NCI-H1105 (cell line): ENCODE measurements at regions not wholly inside any gene's neighbourhood (a gene's known extent, or its start where the extent isn't known, plus 50 kb on each side); places are given as distances from the start of the nearest gene placed in this dataset.
A peak's percentile ranks its signal among the peaks of the same experiment; 100 is the strongest.
"Not testable (repeated sequence)": the region's sequence is repeated elsewhere in the genome, so short reads cannot be mapped to it uniquely, and the experiment has no call there.

Source experiments
- DNase-seq: peaks from one replicate; lab custom pipeline; 2025; lab: John Stamatoyannopoulos, UW

DNA sequence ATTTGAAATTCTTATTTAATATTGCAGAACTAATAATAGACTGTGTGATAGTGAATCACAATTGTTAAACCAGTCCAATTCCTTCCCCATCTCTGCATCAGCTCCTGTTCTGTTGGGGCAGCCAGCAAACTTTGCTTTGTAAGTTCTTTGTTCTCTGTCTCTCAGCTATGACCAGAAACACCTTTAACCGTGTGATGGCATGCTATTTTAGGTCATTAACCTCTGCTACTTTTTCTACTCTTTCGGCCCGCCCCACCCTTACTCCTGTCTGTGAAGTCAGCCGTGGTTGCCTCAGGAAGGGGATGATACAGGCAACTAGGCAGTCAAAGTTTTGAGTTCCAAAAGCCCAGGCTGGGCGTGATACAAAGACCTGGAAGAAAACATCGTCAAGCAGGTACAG, 51.3 kb upstream of the EGFL6 start:
- no peak for DNase-seq

DNA sequence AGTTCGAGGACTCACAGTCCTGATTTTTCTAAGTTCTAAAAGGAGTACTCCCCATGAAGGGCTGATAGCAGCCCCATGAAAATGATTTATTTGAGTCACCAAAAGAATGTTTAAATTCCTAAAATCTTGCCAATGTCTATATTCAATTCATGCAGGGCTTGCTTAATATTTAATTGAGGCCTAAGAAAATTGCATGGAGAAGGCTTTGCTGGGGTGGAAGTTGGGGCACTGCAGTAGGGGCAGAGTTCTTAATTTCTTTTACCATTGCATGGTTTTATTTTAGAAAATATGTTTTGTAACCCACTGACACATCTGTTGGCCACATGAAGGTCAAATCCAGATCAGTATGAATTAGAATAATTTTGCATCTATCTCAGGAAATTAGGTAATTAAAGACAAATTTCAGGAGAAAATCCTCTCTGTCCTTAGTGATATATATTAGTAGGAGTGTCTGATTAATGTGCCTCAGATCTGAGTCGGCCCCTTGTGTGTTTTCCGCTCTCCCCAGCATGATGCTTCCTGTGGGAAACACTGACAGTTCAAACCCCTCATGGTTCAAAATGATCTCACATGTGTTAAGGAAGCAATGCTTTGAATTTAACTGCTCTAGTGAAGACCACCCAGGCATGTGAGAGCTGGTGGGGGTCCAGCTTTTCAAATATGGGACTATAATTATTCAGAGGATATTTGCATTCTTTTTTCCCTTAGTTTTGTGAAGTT, 54.0 kb upstream of the EGFL6 start:
- DNase-seq = no peak

GRCh38 chrX:13511944-13512330, 57.5 kb upstream of the EGFL6 start:
- no peak for DNase-seq

- no peak for DNase-seq
Observed at GRCh38 chrX:13511241-13511943, 58.0 kb upstream of the EGFL6 start.

GRCh38 chrX:13507893-13508292, 61.5 kb upstream of the EGFL6 start:
- no peak for DNase-seq

DNA sequence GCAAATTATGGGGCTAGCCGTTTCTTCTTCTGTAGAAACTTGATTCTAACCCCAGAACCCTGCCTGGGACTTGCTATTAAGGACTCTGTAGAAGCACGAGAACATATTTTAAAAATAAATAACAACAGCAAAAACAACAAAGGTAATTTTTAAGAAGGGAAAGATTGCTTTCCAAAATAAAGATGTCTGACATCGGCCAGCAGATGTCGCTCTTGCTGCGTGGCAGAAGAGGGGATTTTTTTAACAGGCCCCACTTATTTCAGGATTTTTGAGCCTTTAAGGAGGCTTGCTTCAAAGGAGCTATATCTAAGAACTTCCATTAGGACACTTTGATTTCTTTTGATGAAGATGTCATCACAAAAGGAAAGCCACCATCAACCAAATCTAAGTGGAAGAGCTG, 62.8 kb upstream of the EGFL6 start:
- DNase-seq = peak; percentile 34

- no peak for DNase-seq
Observed at GRCh38 chrX:13502590-13502989, 66.8 kb upstream of the EGFL6 start.

- DNase-seq = no peak
Observed at GRCh38 chrX:13499736-13500135, 69.7 kb upstream of the EGFL6 start.

GRCh38 chrX:13498238-13498637, 71.2 kb upstream of the EGFL6 start:
- DNase-seq = no peak

DNA sequence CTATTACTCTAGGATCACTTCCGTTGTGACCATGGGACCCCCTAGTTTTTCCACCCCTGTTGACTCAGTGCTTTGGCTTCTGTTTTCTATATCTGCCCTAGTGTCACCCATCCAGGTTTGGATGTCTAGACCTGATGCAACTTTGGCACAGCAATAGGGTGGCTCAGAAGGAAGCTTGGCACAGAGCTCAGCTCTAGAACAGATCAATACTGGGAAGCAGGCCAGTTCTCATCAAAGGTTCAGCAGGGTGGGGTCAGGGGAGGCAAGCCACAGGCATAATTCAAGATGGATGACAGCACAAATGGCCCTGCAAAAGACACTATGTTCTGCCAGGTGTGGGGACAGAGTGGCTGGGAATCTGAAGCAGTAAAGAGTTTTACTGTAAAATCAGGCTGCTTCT, 74.2 kb upstream of the EGFL6 start:
- DNase-seq = peak; percentile 57

GRCh38 chrX:13494562-13494961, 74.8 kb upstream of the EGFL6 start:
- no peak for DNase-seq

GRCh38 chrX:13493659-13494058, 75.7 kb upstream of the EGFL6 start:
- DNase-seq = no peak

DNA sequence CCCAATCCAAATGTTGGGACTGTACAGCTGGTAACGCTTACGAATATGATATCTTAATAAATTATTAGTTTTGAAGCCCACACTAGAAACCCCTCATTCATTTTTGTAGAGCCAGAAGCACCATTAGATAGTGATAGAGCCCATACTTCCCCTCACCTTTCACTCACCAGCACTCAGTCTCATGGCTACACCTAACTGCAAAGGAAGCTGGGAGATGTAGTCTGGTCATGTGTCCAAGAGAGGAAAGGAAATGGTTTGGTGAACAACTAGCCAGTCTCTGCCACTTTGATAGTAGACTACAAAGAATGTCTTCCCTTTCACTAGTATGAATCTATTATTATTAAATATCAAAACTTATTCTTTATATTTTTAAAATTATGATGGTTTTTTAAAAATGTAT, 77.1 kb upstream of the EGFL6 start:
- no peak for DNase-seq

DNA sequence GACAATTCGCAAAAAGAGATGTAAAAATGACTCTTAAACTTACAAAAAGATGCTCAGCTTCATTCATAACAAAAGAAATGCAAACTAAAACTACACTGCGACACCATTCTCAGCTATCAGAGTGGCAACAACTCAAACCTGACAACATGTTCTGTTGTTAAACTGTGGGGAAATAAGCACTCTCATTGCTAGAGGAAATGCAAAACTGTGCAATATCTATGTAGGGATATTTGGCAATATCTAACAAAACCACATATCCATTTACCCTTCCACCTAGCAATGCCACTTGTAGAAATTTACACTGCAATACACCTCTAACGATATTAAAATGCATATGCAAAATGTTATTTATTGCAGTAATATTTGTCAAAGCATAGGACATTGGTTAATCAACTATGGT, 78.3 kb upstream of the EGFL6 start:
- no peak for DNase-seq

- DNase-seq = no peak
Observed at GRCh38 chrX:13489454-13489853, 79.9 kb upstream of the EGFL6 start.

GRCh38 chrX:13487731-13488505, 81.5 kb upstream of the EGFL6 start:
- peak; percentile 55 for DNase-seq

GRCh38 chrX:13485167-13485566, 84.2 kb upstream of the EGFL6 start:
- DNase-seq = no peak

DNA sequence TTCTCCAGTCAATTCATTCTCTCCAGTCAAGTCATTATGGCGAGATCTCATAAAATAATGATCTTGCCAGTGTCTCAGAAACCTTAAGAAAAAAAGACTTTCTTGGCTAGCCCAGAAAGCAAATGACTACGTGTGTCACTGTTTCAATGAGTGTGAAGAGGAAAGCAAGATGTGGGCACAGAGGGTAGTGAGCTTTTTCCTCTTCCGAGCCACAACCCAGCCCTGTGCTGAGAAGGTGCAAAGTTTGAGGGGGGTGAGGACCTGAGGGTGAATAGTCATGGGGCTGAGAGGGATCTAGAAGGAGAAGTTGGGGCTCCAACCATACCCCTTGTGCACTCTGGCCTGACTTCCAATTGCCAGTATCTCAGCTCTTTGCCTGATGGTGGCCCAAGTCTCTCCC, 85.6 kb upstream of the EGFL6 start:
- DNase-seq = no peak

GRCh38 chrX:13482746-13483541, 86.5 kb upstream of the EGFL6 start:
- no peak for DNase-seq

DNA sequence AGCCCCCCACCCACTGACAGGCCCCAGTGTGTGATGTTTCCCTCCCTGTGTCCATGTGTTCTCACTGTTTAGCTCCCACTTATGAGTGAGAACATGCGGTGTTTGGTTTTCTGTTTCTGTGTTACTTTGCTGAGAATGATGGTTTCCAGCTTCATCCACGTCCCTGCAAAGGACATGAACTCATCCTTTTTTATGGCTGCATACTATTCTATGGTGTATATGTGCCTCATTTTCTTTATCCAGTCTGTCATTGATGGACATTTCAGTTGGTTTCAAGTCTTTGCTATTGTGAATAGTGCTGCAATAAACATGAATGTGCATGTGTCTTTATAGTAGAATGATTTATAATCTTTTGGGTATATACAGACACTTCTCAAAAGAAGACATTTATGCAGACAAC, 88.6 kb upstream of the EGFL6 start:
- not testable (repeated sequence) for DNase-seq

DNA sequence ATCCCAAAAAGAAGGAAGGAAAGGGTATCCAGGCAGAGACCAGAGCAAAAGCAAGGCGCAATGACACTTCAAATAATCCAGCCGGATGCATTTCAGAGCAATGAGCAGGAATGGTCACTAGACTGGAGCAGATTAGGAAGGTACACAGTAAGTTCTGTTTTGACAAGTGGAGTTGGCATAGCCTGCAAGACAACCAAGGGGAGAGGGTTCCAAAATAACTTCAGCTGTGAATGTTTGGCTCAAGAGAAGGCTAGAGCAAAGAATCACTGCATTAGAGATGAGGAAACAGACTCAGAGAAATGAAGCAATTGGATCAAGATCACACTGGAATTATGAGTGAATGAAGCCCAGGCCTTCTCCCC, 90.0 kb upstream of the EGFL6 start:
- no peak for DNase-seq

DNA sequence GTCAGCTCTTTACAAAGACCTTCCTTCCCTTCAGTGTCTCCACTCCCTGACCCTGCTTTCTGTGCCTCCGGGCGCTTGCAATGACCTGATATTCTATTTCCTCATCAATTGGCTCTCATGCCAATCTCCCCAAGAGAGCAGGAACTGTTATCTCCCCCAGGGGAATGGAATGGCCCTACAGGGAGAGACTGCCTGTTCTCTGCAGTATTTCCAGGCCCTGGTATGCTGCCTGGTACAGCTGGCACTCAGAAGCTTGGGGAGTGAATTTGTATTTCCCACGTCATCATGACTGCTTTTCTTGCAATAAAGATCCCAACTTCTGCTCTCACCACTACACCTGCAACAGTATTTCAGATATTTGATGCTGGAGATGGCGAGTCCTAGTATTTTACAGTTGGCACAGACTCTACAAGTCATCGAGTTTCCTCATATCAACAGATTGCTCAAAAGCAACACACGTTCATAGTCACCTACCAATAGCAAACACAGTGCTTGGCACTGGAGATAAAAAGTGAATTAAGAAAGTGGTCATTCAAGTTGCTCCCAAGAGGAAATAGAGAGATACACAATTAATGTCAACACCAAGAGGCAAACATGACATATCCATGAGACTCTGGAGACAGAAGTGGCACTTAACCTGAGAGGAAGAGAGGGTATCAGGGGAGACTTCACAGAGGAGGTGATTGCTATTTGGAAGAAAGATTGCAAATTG, 90.5 kb upstream of the EGFL6 start:
- no peak for DNase-seq
